GM21515 (cell line): ENCODE measurements at regions not wholly inside any gene's neighbourhood (a gene's known extent, or its start where the extent isn't known, plus 50 kb on each side); places are given as distances from the start of the nearest gene placed in this dataset.
"Not testable (repeated sequence)": the region's sequence is repeated elsewhere in the genome, so short reads cannot be mapped to it uniquely, and the experiment has no call there.

Experiments
- ATAC-seq: cut with Tn5 transposase; IDR thresholded peaks from one replicate; pipeline ENCODE4 v1.9.1; 2021; ENCODE audit not compliant: unreplicated experiment

GRCh38 chr6:120392941-120393340 is 941.3 kb downstream of the TBC1D32 start:
- ATAC-seq: no peak

DNA sequence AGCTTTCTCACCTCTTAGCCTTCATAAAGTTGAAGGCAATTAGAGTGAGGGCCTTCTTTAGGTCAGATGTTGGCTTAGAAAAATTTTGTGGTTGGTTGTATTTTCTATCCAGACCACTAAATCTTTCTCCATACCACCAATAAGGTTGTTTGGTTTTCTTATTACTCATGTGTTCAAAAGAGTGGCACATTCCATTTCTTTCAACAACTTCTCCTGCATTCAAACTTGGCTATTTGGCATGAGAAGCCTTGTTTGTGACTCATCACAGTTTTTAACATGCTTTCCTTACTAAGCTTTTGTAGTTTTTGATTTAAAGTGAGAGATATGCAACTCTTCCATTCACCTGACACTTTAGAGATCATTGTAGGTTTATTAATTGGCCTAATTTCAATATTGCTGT is 949.6 kb downstream of the TBC1D32 start:
- no peak for ATAC-seq

- ATAC-seq: no peak
Observed at GRCh38 chr6:120383681-120384080, 950.6 kb downstream of the TBC1D32 start.

DNA sequence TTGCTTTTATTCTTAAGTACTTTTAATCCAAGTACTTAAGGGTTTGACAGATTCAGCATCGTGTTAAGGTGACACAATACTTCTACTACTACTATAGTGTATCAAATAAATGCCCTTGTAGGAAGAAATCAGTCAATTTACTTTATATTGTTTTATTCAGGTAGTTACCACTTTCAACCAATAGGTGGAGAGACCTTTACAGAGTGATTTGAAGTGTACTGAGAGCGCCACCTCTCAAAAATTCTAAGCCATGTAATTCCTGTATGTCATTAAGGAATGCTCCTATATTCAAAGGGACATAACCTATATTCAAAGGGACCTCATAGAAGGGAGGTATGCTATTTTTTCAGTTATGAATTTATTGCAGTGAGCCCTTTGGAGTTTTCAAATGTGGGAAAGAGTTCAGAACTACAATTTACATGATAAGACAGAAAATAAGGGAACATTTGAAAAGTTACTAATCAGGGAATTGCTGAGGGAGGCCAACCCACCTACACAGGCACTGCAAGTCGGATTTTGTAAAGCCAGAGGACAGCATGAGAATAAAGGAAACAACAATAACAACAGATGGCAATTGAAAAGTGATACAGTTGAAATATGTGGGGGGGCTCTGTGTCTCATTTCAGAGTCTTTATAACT is 955.6 kb downstream of the TBC1D32 start:
- peak; percentile 83 for ATAC-seq

- no peak for ATAC-seq
Observed at GRCh38 chr6:120373185-120373584, 961.1 kb downstream of the TBC1D32 start.

DNA sequence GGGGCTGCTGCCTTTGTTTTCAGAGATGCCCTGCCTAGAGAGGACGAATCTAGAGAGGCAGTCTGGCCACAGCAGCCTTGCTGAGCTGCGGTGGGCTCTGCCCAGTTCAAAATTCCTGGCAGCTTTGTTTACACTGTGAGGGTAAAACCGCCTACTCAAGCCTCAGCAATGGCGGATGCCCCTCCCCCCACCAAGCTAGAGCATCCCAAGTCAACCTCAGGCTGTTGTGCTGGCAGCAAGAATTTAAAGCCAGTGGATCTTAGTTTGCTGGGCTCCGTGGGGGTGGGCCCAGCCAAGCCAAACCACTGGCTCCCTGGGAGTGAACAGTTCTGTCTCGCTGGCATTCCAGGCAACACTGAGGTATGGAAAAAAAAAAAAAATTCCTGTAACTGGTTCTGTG is 970.9 kb downstream of the TBC1D32 start:
- no peak for ATAC-seq

GRCh38 chr6:120358535-120358934 is 975.7 kb downstream of the TBC1D32 start:
- ATAC-seq: not testable (repeated sequence)

DNA sequence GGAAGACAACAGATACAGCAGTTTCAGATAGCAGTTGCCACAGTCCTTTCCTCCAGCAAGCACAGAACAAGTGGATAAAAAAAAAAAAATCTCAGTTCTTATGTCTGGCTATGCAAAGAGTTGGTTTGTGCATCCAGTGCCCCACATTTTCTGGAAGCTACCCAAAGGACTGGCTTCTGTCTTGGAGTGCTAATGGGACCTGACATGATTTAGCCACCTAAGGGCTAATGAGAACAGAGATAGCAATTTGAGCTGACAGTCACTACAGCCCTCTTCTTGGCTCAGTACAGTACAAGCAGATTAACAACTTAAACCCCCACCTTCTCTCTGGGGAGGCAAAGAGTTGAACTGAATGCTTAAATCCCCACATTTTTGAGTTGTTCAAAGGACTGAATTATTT is 976.8 kb downstream of the TBC1D32 start:
- no peak for ATAC-seq

GRCh38 chr6:120355822-120356221 is 978.5 kb downstream of the TBC1D32 start:
- no peak for ATAC-seq

DNA sequence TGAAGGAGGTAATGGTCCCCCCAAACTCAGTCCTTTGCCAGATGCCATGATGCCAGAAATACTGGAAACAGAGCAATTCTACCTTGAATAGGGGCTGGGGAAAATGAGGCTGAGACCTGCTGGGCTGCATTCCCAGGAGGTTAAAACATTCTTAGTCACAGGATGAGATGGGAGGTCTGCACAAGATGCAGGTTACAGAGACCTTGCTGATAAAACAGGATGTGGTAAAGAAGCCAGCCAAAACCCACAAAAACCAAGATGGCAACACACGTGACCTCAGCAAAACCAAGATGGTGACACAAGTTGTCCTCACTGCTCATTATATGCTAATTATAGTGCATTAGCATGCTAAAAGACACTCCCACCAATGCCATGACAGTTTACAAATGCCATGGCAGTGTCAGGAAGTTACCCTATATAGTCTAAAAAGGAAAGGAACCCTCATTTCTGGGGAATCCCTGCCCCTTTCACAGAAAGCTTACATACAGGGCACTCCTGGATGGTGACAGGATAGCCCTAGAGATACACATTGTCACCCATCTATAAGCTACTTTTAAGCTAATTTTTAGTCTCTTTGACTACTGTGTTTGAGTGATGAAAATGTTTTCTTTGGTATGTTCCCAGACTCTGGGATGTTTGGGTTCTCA is 979.7 kb downstream of the TBC1D32 start:
- no peak for ATAC-seq

GRCh38 chr6:120352491-120352890 is 981.8 kb downstream of the TBC1D32 start:
- no peak for ATAC-seq

GRCh38 chr6:120348926-120349325 is 985.4 kb downstream of the TBC1D32 start:
- no peak for ATAC-seq

- ATAC-seq: no peak
Observed at GRCh38 chr6:120328521-120328920, 979.0 kb upstream of the MAN1A1 start.

DNA sequence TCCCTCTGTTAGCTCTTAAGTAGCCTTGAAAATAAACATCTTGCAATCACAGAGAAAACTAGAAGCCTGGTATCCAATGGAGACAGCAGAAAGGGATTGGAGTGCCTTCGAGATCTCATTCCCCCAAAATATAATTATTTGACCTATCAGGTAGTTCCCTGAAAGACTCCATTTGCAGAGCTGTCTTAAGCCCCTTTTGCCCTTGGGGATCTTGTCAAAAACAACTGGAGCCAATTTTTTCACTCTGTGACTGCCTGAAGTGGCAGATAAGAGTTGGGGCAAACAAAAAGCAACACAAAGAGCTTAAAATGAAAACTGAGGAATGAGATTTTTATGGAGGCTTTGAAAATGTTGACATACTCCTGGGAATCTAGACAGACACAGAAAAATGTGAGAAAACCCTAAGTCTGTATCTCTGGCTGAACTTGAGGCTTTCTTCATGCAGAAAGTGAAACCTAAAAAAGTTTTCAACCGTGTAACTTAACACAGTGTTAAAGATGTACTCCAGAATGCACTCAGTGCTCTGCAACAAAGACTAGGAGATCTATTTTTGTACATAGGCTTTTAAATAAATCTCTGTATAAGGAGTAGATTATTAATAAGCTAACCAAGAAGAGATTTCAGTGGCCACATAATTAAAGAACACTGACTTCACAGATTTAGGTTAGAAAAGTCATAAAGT is 971.1 kb upstream of the MAN1A1 start:
- ATAC-seq: no peak

DNA sequence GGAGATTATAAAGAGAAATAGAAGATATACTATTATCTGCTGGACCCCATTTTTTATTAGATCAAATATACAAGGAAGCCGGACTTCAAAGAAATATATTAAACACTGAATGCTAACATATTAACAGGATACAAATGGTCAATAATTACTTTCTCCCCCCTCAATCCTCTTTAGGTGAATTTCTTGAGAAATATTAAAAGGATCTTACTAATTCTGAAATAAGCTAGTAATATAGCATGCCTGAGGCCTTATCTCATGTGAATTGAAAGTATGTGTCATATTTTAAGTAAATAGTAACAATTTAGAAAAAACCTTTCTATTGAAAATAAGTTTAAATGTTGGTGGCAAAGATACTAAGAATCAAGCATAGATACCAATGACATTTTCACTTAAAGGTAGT is 954.7 kb upstream of the MAN1A1 start:
- ATAC-seq: no peak

DNA sequence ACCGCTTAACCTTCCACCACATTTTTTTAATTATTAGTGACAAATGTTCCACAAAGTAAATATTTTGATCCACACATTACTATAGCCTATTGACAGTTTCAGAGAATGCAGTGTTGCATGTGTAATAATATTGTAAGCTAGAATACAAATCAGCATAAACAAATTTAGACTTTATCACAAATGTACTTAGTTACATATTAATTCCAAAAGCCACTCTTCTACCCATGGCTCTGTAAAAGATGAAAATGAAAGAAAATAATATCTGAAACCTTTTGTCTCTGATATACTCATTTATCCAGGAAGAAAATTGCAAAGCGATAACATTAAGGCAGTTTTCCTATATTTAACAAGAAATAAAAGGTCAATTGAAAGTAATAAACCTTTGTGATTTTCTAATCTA is 954.0 kb upstream of the MAN1A1 start:
- ATAC-seq: no peak

GRCh38 chr6:120302041-120302440 is 952.5 kb upstream of the MAN1A1 start:
- ATAC-seq: no peak

DNA sequence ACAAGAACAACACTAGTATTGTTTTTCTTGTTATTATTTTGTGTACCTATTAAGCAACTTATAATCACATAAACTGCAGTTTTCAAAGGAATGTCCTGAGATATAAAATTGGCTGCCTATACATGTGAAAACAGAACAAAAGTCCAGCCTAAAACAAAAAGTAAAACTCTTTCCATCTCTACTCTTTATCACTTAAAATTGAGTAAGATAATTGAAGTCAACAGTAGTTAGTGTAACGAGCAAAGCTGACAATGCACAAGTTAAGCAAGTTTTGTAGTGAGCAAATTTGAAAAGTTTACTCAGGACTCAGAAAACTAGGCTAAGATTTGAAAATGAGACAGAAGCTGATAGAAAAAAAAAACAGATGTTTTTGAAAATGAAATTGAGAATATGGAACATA is 941.4 kb upstream of the MAN1A1 start:
- ATAC-seq: no peak

DNA sequence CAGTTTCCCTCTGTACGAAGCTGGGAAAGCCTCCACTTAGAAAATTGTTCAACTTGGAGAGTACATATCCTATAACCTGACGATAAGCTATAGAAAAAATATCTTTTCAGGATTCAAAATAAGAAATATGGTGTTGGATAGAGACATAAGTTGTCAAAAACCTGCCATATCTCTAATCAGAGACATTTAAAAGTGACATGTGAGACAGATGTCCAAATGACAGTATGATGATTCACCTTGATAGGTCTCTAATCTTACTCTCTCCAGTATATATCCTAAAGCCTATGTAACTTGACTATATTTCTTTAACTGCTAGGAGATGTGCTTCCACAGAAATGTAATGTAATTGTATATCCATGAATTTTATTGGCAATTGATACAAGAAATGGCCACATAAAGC is 932.4 kb upstream of the MAN1A1 start:
- no peak for ATAC-seq

GRCh38 chr6:120279466-120280167 is 930.1 kb upstream of the MAN1A1 start:
- no peak for ATAC-seq

- no peak for ATAC-seq
Observed at GRCh38 chr6:120278689-120279396, 929.3 kb upstream of the MAN1A1 start.
